Panc1 (cell line): ENCODE measurements at regions not wholly inside any gene's neighbourhood (a gene's known extent, or its start where the extent isn't known, plus 50 kb on each side); places are given as distances from the start of the nearest gene placed in this dataset.
"Not testable (repeated sequence)": the region's sequence is repeated elsewhere in the genome, so short reads cannot be mapped to it uniquely, and the experiment has no call there.

Experiments used
- ATAC-seq: fragments of 200-7000 bp; cut with Tn5 transposase; 2 replicates; pipeline ENCODE4 v1.9.1; 2020; ENCODE audit warnings: mild to moderate bottlenecking, moderate library complexity
- BruUV-seq: library from RNA; stranded (reverse); fragments of 400-500 nt; replicated peaks from 2 replicates; lab custom pipeline; 2021; lab: Mats Ljungman, UMichigan
- CTCF ChIA-PET: fragments of 300-600 bp; sonication (Branson Sonifier 250); formaldehyde crosslinking; loops from one replicate; lab custom pipeline; 2022; ENCODE audit warnings: antibody characterized with exemption; lab: Charles Lee
- POLR2A ChIA-PET: fragments of 300-600 bp; sonication (Branson Sonifier 250); formaldehyde crosslinking; loops from one replicate; lab custom pipeline; 2022; ENCODE audit warnings: antibody characterized with exemption; lab: Charles Lee
- DNase-seq: peaks from one replicate; pipeline ENCODE4 v3.0.0-alpha.2; 2010; ENCODE audit warnings: low read depth, low spot score
- H3K27ac ChIP-seq: 2 replicates; pipeline ENCODE4 v1.5.1; 2011; ENCODE audit warnings: mild to moderate bottlenecking, low read length, inconsistent platforms
- H3K27me3 ChIP-seq: fragments of 200-500 bp; sonication (Bioruptor generic); 2 replicates; pipeline ENCODE4 v1.6.0; 2014; ENCODE audit warnings: low read length, inconsistent platforms; ENCODE audit not compliant: control insufficient read depth, insufficient read depth
- H3K36me3 ChIP-seq: fragments of 200-500 bp; sonication (Bioruptor generic); 2 replicates; pipeline ENCODE4 v1.5.1; 2014; ENCODE audit warnings: inconsistent platforms, mild to moderate bottlenecking, low read length, moderate library complexity; ENCODE audit not compliant: control insufficient read depth, insufficient read depth
- H3K4me1 ChIP-seq: 2 replicates; pipeline ENCODE4 v1.5.1; 2011; ENCODE audit warnings: inconsistent platforms, mild to moderate bottlenecking, low read length, moderate library complexity; ENCODE audit not compliant: control insufficient read depth, insufficient read depth
- H3K4me3 ChIP-seq, 2 experiments: 2 replicates each; pipeline ENCODE4 v1.5.1; 2011 to 2012; ENCODE audit warnings: low read depth in 2 of 2, low read length in 2 of 2, mild to moderate bottlenecking in 2 of 2, inconsistent platforms in 1 of 2, moderate library complexity in 1 of 2
- H3K9me3 ChIP-seq: fragments of 200-500 bp; sonication (Bioruptor generic); 2 replicates; pipeline ENCODE4 v1.5.1; 2014; ENCODE audit warnings: low read depth, mild to moderate bottlenecking, inconsistent platforms, low read length, moderate library complexity; ENCODE audit not compliant: control insufficient read depth, insufficient read depth
- CTCF ChIP-seq: fragments of 450-650 bp; IDR thresholded peaks from 2 replicates; pipeline ENCODE4 v1.5.1; 2017; ENCODE audit warnings: mild to moderate bottlenecking
- POLR2AphosphoS5 ChIP-seq: IDR thresholded peaks from 2 replicates; pipeline ENCODE4 v1.6.1; 2012; ENCODE audit warnings: mild to moderate bottlenecking, low read depth, low read length, moderate library complexity
- SIN3A ChIP-seq: IDR thresholded peaks from 2 replicates; pipeline ENCODE4 v1.6.1; 2012; ENCODE audit warnings: low read depth, mild to moderate bottlenecking, low read length, moderate library complexity, borderline replicate concordance; ENCODE audit not compliant: insufficient read depth
- TCF7L2 ChIP-seq: IDR thresholded peaks from 2 replicates; pipeline ENCODE4 v1.6.1; 2011; ENCODE audit warnings: mild to moderate bottlenecking, low read depth, low read length, inconsistent platforms
- in situ Hi-C: cut with HindIII; loops from 2 replicates; pipeline ENCODE4 v1.10.0; 2016; ENCODE audit warnings: low sequenced_read_pairs, low pct_unique_long_range_greater_than_20kb
- intact Hi-C: fragments of 100-400 bp; cut with micrococcal nuclease; formaldehyde crosslinking; loops from one replicate; pipeline ENCODE4 v1.10.0; 2022; ENCODE audit not compliant: unreplicated experiment
- TF ChIP-seq, protein P1 (sequence below), 2 experiments: IDR thresholded peaks; 2 replicates each; pipeline ENCODE4 v1.6.1; 2011 to 2012; ENCODE audit warnings: low read depth in 2 of 2, control low read depth in 1 of 2, low read length in 1 of 2, mild to moderate bottlenecking in 1 of 2, moderate library complexity in 1 of 2; ENCODE audit not compliant: insufficient read depth in 1 of 2

DNA sequence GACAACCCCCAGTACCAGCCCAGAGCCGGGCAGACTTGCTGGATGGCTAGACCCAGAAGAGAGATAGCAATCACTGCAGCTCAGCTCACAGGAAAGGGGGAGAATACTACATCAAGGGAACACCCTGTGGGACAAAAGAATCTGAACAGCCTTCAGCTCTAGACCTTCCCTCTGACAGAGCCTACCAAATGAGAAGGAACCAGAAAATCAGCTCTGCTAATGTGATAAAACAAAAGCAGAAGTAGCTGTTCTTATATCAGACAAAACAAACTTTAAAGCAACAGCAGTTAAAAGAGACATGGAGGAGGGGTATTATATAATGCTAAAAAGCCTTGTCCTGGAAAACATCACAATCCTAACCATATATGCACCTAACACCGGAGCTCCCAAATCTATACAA is 283.3 kb downstream of the KLF13 start:
- CTCF ChIA-PET, result no interaction called here
- TF ChIP-seq POLR2AphosphoS5, result no peak
- TF ChIP-seq, protein P1, sequence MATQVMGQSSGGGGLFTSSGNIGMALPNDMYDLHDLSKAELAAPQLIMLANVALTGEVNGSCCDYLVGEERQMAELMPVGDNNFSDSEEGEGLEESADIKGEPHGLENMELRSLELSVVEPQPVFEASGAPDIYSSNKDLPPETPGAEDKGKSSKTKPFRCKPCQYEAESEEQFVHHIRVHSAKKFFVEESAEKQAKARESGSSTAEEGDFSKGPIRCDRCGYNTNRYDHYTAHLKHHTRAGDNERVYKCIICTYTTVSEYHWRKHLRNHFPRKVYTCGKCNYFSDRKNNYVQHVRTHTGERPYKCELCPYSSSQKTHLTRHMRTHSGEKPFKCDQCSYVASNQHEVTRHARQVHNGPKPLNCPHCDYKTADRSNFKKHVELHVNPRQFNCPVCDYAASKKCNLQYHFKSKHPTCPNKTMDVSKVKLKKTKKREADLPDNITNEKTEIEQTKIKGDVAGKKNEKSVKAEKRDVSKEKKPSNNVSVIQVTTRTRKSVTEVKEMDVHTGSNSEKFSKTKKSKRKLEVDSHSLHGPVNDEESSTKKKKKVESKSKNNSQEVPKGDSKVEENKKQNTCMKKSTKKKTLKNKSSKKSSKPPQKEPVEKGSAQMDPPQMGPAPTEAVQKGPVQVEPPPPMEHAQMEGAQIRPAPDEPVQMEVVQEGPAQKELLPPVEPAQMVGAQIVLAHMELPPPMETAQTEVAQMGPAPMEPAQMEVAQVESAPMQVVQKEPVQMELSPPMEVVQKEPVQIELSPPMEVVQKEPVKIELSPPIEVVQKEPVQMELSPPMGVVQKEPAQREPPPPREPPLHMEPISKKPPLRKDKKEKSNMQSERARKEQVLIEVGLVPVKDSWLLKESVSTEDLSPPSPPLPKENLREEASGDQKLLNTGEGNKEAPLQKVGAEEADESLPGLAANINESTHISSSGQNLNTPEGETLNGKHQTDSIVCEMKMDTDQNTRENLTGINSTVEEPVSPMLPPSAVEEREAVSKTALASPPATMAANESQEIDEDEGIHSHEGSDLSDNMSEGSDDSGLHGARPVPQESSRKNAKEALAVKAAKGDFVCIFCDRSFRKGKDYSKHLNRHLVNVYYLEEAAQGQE (IDR thresholded peaks at IDR 0.05; ENCODE audit: insufficient read depth in 1 of 2, low read depth in 2 of 2, low read length in 1 of 2), result no peak
- no peak for TF ChIP-seq SIN3A
- TF ChIP-seq CTCF, result no peak
- no peak for TF ChIP-seq TCF7L2
- DNase-seq (no peak), ATAC-seq (no peak)
- BruUV-seq, result no TSS peak
- intact Hi-C loops, result no loop called here
- no peak overlapping the region for H3K27ac ChIP-seq
- no peaks in the 10 kb centered on the region for H3K9me3 ChIP-seq
- no peak overlapping the region for H3K4me3 ChIP-seq
- H3K4me1 ChIP-seq, result no peaks in the 10 kb centered on the region
- in situ Hi-C loops, result no loop called here
- POLR2A ChIA-PET, result no interaction called here
- H3K36me3 ChIP-seq, result no peaks in the 10 kb centered on the region
- no peaks in the 10 kb centered on the region for H3K27me3 ChIP-seq

- H3K4me3 ChIP-seq, result no peak overlapping the region
- in situ Hi-C loops, result no loop called here
- TF ChIP-seq CTCF (no peak), SIN3A (no peak), POLR2AphosphoS5 (no peak), TCF7L2 (no peak)
- TF ChIP-seq, protein P1 (IDR thresholded peaks at IDR 0.05; ENCODE audit: insufficient read depth in 1 of 2, low read depth in 2 of 2, low read length in 1 of 2), result no peak
- H3K27me3 ChIP-seq, result no peaks in the 10 kb centered on the region
- H3K27ac ChIP-seq, result no peak overlapping the region
- H3K4me1 ChIP-seq, result no peaks in the 10 kb centered on the region
- H3K36me3 ChIP-seq, result no peaks in the 10 kb centered on the region
- CTCF ChIA-PET, result no interaction called here
- DNase-seq (no peak), ATAC-seq (no peak)
- no peaks in the 10 kb centered on the region for H3K9me3 ChIP-seq
- intact Hi-C loops, result no loop called here
- POLR2A ChIA-PET, result interaction anchor here (0.6 kb wide), 1 partner anchor 114 kb away, joined by 3 read pairs; no protein-coding TSS in a partner anchor
- BruUV-seq, result no TSS peak
Measured at GRCh38 chr15:31615643-31616415, 289.2 kb downstream of the KLF13 start.

DNA sequence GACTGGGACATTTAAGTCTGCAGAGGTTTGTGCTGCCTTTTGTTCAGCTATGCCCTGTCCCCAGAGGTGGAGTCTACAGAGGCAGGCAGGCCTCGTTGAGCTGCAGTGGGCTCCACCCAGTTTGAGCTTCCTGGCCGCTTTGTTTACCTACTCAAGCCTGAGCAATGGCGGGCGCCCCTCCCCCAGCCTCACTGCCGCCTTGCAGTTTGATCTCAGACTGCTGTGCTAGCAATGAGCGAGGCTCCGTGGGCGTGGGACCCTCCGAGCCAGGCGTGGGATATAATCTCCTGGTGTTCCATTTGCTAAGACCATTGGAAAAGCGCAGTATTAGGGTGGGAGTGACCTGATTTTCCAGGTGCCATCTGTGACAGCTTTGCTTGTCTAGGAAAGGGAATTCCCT is 296.7 kb downstream of the KLF13 start:
- H3K27me3 ChIP-seq, POLR2A ChIA-PET, H3K27ac ChIP-seq, H3K4me3 ChIP-seq, DNase-seq, ATAC-seq, H3K36me3 ChIP-seq, H3K4me1 ChIP-seq, intact Hi-C loops, BruUV-seq, H3K9me3 ChIP-seq, in situ Hi-C loops, CTCF ChIA-PET: not testable (repeated sequence)
